WERI-Rb-1 (cell line): ENCODE measurements at regions not wholly inside any gene's neighbourhood (a gene's known extent, or its start where the extent isn't known, plus 50 kb on each side); places are given as distances from the start of the nearest gene placed in this dataset.
"Not testable (repeated sequence)": the region's sequence is repeated elsewhere in the genome, so short reads cannot be mapped to it uniquely, and the experiment has no call there.

ENCODE experiments used
- DNase-seq: peaks from one replicate; pipeline ENCODE4 v3.0.0-alpha.2; 2020
- H3K27ac ChIP-seq: fragments of 250-450 bp; sonication (Bioruptor Pico); 2 replicates; pipeline ENCODE4 v1.5.1; 2020; ENCODE audit warnings: mild to moderate bottlenecking, moderate library complexity
- H3K27me3 ChIP-seq: fragments of 250-450 bp; sonication (Bioruptor Pico); 2 replicates; pipeline ENCODE4 v1.5.1; 2021; ENCODE audit warnings: mild to moderate bottlenecking, low read depth, moderate library complexity; ENCODE audit not compliant: insufficient read depth, severe bottlenecking
- H3K36me3 ChIP-seq: fragments of 250-450 bp; sonication (Bioruptor Pico); 2 replicates; pipeline ENCODE4 v1.5.1; 2020; ENCODE audit warnings: mild to moderate bottlenecking, moderate library complexity
- H3K4me3 ChIP-seq: 2 replicates; pipeline ENCODE4 v1.5.1; 2011; ENCODE audit warnings: low read depth, mild to moderate bottlenecking, control low read depth, low read length
- H3K9me3 ChIP-seq: fragments of 250-450 bp; sonication (Bioruptor Pico); 2 replicates; pipeline ENCODE4 v1.5.1; 2021; ENCODE audit warnings: mild to moderate bottlenecking, moderate library complexity; ENCODE audit not compliant: severe bottlenecking
- CTCF ChIP-seq: IDR thresholded peaks from 2 replicates; pipeline ENCODE4 v1.5.1; 2011; ENCODE audit warnings: low read depth, mild to moderate bottlenecking, control low read depth, inconsistent platforms, low read length

DNA sequence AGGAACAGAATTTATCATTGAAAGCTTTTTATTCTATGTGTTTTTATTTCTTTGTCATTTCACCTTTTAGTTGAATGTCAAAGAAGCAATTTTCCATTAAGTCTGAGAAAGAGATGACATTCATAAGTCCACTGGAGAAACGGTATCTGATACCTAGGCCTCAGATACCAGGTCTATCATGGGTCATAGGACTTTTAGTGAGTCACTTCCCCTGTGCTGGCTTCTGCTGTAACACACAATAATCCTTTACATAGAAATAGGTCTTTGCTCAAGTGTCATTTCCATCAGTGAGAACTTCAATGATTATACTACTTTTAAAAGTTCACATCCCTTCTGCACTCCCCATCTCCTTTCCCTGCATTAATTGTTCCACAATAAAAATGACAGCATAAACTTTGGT, 125.5 kb upstream of the ARMCX2 start:
- no peak for DNase-seq
- H3K27ac ChIP-seq, result no peak overlapping the region
- H3K36me3 ChIP-seq, result no peaks in the 10 kb centered on the region
- no peak overlapping the region for H3K4me3 ChIP-seq
- no peaks in the 10 kb centered on the region for H3K9me3 ChIP-seq
- no peak for TF ChIP-seq CTCF
- peaks cover 34% of the 10 kb centered on the region for H3K27me3 ChIP-seq

- not testable (repeated sequence) for H3K4me3 ChIP-seq, H3K27ac ChIP-seq, H3K9me3 ChIP-seq, DNase-seq, H3K36me3 ChIP-seq
- peaks cover 33% of the 10 kb centered on the region for H3K27me3 ChIP-seq
Observed at GRCh38 chrX:101780421-101780820, 120.8 kb upstream of the ARMCX2 start.

- no peak for TF ChIP-seq CTCF
- DNase-seq, result no peak
- H3K36me3 ChIP-seq, result no peaks in the 10 kb centered on the region
- peaks cover 20% of the 10 kb centered on the region for H3K27me3 ChIP-seq
- no peaks in the 10 kb centered on the region for H3K9me3 ChIP-seq
- no peak overlapping the region for H3K27ac ChIP-seq
- H3K4me3 ChIP-seq, result no peak overlapping the region
Observed at GRCh38 chrX:101774340-101774739, 114.7 kb upstream of the ARMCX2 start.

DNA sequence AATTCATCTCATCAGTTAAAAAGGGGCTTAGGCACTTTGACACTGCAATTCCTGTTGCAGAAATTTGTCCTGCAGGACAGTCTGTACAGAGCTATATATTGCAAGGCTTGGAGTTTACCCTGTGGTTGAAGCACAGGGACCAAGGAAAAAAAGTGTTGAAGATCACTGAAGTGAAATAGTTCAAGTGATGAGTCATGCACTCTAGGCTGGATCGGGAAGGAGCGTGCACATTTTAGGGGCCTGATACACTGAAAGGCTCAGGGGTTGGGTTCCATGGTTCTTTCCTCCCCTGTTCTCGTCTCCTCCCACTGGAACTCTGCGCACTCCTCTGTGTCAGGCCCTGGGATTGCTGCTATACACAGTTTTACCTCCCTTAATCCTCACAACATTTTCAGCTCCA, 104.9 kb upstream of the ARMCX2 start:
- no peak for DNase-seq
- no peak overlapping the region for H3K27ac ChIP-seq
- no peaks in the 10 kb centered on the region for H3K36me3 ChIP-seq
- no peak for TF ChIP-seq CTCF
- no peaks in the 10 kb centered on the region for H3K9me3 ChIP-seq
- H3K27me3 ChIP-seq, result peaks cover 45% of the 10 kb centered on the region
- no peak overlapping the region for H3K4me3 ChIP-seq

GRCh38 chrX:101759000-101759399, 99.3 kb upstream of the ARMCX2 start:
- Histone ChIP-seq H3K36me3 (no peaks in the 10 kb centered on the region), H3K4me3 (no peak overlapping the region), H3K9me3 (no peaks in the 10 kb centered on the region), H3K27me3 (peaks cover 31% of the 10 kb centered on the region), H3K27ac (no peak overlapping the region)
- TF ChIP-seq CTCF, result 0 out of 2 replicates have a peak, but pooled peaks have one; percentile 6
- peak; percentile 30 for DNase-seq

DNA sequence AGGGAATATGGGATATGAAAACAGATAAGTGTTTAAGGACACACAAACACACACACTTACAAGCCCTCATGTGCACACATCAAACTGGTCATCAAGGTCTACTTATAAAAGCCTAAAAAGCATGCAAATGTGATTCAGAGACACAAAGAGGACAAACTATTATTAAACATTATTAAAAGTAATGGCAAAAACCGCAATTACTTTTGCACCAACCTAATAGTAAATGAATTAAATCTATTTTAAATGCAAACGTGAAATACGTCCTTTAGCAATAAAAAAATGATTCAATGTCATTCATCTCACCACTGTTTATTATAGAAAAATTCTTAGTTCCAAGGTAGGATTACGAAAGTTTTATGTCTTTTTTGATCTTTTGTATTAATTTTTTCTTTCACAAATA, 91.1 kb upstream of the ARMCX2 start:
- no peak overlapping the region for H3K27ac ChIP-seq
- peaks cover 25% of the 10 kb centered on the region for H3K27me3 ChIP-seq
- H3K9me3 ChIP-seq, result no peaks in the 10 kb centered on the region
- no peak for TF ChIP-seq CTCF
- no peak for DNase-seq
- no peak overlapping the region for H3K4me3 ChIP-seq
- no peaks in the 10 kb centered on the region for H3K36me3 ChIP-seq
